ENCODE measurements at regions not wholly inside any gene's neighbourhood (a gene's known extent, or its start where the extent isn't known, plus 50 kb on each side); places are given as distances from the start of the nearest gene placed in this dataset.

DNA sequence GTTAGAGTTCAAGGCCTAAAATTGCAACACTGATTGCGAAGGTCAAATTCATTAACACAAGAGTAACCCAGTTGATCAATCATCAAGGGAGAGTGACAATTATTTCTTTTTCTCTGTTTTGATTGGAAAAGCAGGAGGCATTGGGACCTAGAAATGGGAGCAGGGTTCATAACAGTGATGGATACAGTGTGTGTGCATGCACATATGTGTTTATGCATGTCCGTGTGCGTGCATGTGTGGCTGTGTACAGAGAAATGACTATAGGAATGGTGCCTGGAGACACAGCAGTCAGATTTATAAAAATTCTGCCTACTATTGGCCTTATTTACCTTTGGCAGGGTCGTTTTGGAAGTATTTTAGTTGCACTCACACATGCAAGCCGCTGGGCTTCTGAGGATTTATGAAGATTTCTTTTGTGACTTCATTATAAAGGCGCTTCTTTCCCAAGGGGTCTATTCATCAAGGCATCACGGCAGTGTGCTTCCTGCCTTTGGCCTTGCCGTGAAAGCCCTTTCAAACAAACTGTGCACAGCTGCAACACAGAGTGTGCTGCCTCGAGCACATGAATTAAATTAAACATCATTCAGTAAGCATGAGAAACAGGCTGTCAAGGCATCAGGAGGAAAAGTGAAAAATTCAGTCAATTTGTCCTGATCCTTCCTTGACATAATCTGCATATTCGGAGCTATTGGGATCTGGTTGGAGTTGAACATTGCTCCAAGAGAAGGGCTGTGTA, 122.8 kb upstream of the PUM3 start:
- Histone ChIP-seq H3K36me3 (no peaks in the 10 kb centered on the region), H3K9me3 (no peaks in the 10 kb centered on the region), H3K27ac (no peak overlapping the region), H3K4me3 (no peak overlapping the region), H3K27me3 (no peaks in the 10 kb centered on the region), H3K4me1 (no peaks in the 10 kb centered on the region)
- intact Hi-C loops (cut with DNase I): no loop called here
- whole genome bisulfite sequencing, 2 donors: 69 to 73% methylated on average over 10 of the region's 10 CpGs
- TF ChIP-seq, protein P1, sequence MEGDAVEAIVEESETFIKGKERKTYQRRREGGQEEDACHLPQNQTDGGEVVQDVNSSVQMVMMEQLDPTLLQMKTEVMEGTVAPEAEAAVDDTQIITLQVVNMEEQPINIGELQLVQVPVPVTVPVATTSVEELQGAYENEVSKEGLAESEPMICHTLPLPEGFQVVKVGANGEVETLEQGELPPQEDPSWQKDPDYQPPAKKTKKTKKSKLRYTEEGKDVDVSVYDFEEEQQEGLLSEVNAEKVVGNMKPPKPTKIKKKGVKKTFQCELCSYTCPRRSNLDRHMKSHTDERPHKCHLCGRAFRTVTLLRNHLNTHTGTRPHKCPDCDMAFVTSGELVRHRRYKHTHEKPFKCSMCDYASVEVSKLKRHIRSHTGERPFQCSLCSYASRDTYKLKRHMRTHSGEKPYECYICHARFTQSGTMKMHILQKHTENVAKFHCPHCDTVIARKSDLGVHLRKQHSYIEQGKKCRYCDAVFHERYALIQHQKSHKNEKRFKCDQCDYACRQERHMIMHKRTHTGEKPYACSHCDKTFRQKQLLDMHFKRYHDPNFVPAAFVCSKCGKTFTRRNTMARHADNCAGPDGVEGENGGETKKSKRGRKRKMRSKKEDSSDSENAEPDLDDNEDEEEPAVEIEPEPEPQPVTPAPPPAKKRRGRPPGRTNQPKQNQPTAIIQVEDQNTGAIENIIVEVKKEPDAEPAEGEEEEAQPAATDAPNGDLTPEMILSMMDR (IDR thresholded peaks at IDR 0.05): no peak
- TF ChIP-seq POLR2A (IDR thresholded peaks at IDR 0.05) (no peak), EP300 (IDR thresholded peaks at IDR 0.05) (no peak), POLR2AphosphoS5 (IDR thresholded peaks at IDR 0.05) (no peak)
- no peak for DNase-seq

DNA sequence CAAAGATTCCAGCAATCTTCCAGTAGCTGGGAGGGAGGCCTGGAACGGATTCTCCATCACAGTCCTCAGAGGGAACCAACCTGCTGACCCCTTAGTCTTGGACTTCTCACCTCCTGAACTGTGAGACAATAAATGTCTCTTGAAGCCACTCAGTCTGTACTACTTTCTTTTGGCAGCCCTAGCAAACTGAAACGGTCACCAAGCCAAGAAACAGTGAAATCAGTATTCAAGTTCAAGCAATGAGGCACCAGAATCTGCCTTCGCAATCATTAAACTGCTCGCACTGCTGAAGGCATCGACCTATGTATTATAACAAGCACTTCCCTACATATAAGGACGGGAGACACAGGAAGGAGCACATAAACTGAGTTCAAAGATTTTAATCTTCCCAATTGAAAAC, 120.6 kb upstream of the PUM3 start:
- no peak for TF ChIP-seq EP300 (IDR thresholded peaks at IDR 0.05)
- TF ChIP-seq POLR2A (IDR thresholded peaks at IDR 0.05): no peak
- no peak for TF ChIP-seq POLR2AphosphoS5 (IDR thresholded peaks at IDR 0.05)
- TF ChIP-seq, protein P1 (IDR thresholded peaks at IDR 0.05): no peak
- Histone ChIP-seq H3K4me3 (no peak overlapping the region), H3K27me3 (no peaks in the 10 kb centered on the region), H3K27ac (no peak overlapping the region), H3K4me1 (no peaks in the 10 kb centered on the region), H3K36me3 (no peaks in the 10 kb centered on the region), H3K9me3 (no peaks in the 10 kb centered on the region)
- no peak for DNase-seq
- intact Hi-C loops (cut with DNase I): no loop called here
- WGBS, 2 donors: 57 to 64% methylated on average over 6 of the region's 6 CpGs

DNA sequence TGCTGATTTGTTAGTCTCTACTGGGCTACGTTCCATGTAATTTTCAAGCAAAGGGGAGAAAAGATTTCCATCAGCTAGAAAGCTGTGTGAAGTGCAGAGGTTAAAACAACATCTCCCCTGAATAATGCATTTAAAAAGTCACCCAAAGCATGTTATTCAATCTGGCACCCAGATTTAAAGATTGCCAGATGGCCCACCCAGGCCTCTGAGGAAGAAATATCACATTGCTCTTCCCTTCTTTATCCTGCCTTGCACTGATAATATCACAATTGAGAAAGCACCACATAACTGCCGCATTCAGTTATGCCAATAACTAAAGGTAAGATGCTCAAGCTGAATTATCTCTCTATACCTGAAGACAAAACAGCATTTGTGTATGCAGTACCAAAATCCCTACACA, 119.4 kb upstream of the PUM3 start:
- TF ChIP-seq POLR2AphosphoS5 (IDR thresholded peaks at IDR 0.05): no peak
- TF ChIP-seq EP300 (IDR thresholded peaks at IDR 0.05): no peak
- TF ChIP-seq, protein P1 (IDR thresholded peaks at IDR 0.05): no peak
- no peak for TF ChIP-seq POLR2A (IDR thresholded peaks at IDR 0.05)
- no peak for DNase-seq
- 90 to 94% methylated on average over 2 of the region's 2 CpGs for WGBS, 2 donors
- intact Hi-C loops (cut with DNase I): no loop called here
- H3K27me3 ChIP-seq: no peaks in the 10 kb centered on the region
- no peak overlapping the region for H3K4me3 ChIP-seq
- H3K4me1 ChIP-seq: no peaks in the 10 kb centered on the region
- no peak overlapping the region for H3K27ac ChIP-seq
- H3K36me3 ChIP-seq: no peaks in the 10 kb centered on the region
- H3K9me3 ChIP-seq: no peaks in the 10 kb centered on the region

DNA sequence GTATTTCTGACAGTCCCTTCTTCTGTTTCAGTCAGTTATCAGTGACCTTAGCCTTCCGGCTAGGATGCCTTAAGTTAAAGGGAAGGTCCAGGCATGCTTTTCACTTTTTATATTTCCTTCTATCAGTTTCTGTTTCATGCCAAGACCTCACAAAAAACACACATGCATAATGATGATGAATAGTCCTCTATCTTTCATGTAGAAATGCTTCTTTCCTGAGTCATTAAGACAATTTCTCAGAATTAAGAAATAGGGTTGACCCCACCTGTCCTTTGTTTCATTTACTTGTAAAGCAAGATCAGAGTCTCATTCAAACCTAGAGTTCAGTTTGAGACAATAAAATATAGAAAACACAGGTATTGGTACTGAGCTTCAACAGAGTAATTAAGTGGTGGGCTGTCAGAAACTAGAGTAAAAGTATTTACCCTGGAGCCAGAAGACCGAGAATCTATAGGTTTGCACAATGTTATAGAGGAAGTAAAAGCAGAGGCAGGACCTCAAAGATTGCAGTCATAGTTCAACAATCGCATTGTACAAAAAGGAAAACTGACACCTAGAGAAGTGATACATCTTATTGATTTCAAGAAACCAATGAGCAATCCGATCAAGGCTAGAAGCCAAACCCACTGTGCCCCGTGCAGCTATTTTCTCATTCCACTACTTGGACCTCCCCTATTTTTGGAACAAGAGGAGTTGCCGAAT, 118.7 kb upstream of the PUM3 start:
- Histone ChIP-seq H3K9me3 (no peaks in the 10 kb centered on the region), H3K27me3 (no peaks in the 10 kb centered on the region), H3K27ac (no peak overlapping the region), H3K4me3 (no peak overlapping the region), H3K36me3 (no peaks in the 10 kb centered on the region), H3K4me1 (no peaks in the 10 kb centered on the region)
- DNase-seq: no peak
- intact Hi-C loops (cut with DNase I): no loop called here
- WGBS, 2 donors: 67 to 86% methylated on average over 6 of the region's 6 CpGs
- TF ChIP-seq POLR2A (IDR thresholded peaks at IDR 0.05) (no peak), EP300 (IDR thresholded peaks at IDR 0.05) (no peak), POLR2AphosphoS5 (IDR thresholded peaks at IDR 0.05) (no peak)
- TF ChIP-seq, protein P1 (IDR thresholded peaks at IDR 0.05): no peak

Data from sigmoid colon (tissue), 6 donors.